22Rv1 (cell line): ENCODE measurements at regions not wholly inside any gene's neighbourhood (a gene's known extent, or its start where the extent isn't known, plus 50 kb on each side); places are given as distances from the start of the nearest gene placed in this dataset.

ENCODE experiments used
- ZFX ChIP-seq: fragments of 450-650 bp; IDR thresholded peaks from 2 replicates; pipeline ENCODE4 v1.6.1; 2017; ENCODE audit warnings: antibody characterized with exemption, borderline replicate concordance
- TF ChIP-seq, protein P1 (sequence below): fragments of 450-650 bp; IDR thresholded peaks from 2 replicates; pipeline ENCODE4 v1.5.1; 2017; ENCODE audit warnings: mild to moderate bottlenecking

DNA sequence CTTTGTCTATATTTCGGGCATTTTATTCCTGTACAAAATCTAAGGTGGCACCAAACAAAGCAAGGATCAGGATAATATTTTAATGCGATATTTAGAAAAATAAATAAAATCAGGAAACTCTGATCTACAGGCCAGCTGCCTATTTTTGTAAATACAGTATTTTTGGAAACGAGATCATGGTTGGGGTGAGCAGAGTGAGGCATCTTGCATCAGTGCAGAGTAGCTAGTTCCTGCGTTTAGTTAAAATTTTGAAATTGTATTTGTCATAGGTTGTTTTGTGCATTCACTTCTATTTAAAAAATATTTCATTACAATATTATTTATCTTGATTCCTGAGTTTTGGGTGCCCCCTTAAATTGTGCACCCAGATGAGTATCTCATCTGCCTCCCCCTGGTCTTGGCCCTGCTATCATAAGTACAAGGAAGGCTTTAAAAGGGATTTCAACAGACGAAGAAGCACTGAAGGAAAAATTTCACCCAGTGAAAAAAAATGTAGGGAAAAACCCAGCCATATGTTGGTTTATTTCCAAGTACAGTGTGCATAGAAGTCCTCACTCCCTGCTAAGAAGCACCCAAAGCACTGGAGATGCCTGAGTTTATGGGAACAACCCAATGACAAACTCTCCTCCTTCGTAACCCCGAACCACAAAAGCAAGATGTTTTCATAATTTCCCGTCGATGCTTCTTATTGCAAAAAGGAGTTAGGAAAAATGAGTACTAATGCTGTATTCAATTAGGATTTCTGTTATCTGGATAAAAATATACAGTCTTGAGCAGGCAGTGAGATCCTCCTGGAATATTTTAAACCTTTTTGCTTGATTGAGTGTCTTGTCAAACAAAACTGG lies 304.7 kb upstream of the CLINT1 start:
- TF ChIP-seq, protein P1, sequence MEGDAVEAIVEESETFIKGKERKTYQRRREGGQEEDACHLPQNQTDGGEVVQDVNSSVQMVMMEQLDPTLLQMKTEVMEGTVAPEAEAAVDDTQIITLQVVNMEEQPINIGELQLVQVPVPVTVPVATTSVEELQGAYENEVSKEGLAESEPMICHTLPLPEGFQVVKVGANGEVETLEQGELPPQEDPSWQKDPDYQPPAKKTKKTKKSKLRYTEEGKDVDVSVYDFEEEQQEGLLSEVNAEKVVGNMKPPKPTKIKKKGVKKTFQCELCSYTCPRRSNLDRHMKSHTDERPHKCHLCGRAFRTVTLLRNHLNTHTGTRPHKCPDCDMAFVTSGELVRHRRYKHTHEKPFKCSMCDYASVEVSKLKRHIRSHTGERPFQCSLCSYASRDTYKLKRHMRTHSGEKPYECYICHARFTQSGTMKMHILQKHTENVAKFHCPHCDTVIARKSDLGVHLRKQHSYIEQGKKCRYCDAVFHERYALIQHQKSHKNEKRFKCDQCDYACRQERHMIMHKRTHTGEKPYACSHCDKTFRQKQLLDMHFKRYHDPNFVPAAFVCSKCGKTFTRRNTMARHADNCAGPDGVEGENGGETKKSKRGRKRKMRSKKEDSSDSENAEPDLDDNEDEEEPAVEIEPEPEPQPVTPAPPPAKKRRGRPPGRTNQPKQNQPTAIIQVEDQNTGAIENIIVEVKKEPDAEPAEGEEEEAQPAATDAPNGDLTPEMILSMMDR: no peak
- no peak for TF ChIP-seq ZFX
